Astrocyte of the spinal cord (primary cell): ENCODE measurements at regions not wholly inside any gene's neighbourhood (a gene's known extent, or its start where the extent isn't known, plus 50 kb on each side); places are given as distances from the start of the nearest gene placed in this dataset.

Source experiments
- DNase-seq: peaks from one replicate; pipeline ENCODE4 v3.0.0; 2011; ENCODE audit warnings: low read depth, low spot score
- H3K4me3 ChIP-seq: 2 replicates; pipeline ENCODE4 v1.5.1; 2011; ENCODE audit warnings: low read depth, mild to moderate bottlenecking, low read length, moderate library complexity
- in situ Hi-C: cut with HindIII; loops from 2 replicates; pipeline ENCODE4 v1.10.0; 2017; ENCODE audit warnings: low sequenced_read_pairs
- TF ChIP-seq, protein P1 (sequence below): IDR thresholded peaks from 2 replicates; pipeline ENCODE4 v1.5.1; 2012; ENCODE audit warnings: low read depth, mild to moderate bottlenecking, low read length, inconsistent platforms

DNA sequence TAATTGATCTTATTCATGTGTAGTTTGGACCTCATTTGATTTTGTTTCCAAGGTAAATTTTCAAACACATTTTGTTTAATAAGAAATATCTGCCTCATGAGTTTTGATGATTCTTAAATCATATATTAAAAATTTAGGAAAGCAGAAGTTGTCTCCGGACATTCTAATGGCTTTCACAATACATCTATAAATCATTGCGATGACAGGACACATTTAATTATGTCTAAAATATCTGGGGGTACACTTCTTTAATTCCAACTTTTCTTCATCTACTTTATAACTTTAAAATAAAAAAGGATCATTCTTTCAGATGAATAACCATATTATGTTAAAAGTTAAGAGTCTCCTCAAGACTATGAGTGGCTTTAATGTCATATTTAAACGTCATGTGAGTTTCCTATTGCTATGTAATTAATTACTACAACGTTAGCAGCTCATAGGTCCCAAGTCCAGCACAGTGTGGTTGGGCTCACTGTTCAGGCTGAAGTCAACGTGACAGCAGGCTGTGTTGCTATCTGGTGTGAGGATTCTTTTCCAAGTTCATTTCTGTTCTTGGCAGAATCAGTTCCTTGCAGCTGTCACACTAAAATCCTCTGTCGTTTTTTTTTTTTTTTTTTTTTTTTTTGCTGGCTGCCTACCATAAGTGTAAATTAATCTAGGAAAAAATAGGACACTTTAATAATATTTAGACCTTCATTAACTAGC, 893.5 kb downstream of the LTN1 start:
- no peak for DNase-seq
- in situ Hi-C loops, result no loop called here
- TF ChIP-seq, protein P1, sequence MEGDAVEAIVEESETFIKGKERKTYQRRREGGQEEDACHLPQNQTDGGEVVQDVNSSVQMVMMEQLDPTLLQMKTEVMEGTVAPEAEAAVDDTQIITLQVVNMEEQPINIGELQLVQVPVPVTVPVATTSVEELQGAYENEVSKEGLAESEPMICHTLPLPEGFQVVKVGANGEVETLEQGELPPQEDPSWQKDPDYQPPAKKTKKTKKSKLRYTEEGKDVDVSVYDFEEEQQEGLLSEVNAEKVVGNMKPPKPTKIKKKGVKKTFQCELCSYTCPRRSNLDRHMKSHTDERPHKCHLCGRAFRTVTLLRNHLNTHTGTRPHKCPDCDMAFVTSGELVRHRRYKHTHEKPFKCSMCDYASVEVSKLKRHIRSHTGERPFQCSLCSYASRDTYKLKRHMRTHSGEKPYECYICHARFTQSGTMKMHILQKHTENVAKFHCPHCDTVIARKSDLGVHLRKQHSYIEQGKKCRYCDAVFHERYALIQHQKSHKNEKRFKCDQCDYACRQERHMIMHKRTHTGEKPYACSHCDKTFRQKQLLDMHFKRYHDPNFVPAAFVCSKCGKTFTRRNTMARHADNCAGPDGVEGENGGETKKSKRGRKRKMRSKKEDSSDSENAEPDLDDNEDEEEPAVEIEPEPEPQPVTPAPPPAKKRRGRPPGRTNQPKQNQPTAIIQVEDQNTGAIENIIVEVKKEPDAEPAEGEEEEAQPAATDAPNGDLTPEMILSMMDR, result no peak
- no peak overlapping the region for H3K4me3 ChIP-seq

DNA sequence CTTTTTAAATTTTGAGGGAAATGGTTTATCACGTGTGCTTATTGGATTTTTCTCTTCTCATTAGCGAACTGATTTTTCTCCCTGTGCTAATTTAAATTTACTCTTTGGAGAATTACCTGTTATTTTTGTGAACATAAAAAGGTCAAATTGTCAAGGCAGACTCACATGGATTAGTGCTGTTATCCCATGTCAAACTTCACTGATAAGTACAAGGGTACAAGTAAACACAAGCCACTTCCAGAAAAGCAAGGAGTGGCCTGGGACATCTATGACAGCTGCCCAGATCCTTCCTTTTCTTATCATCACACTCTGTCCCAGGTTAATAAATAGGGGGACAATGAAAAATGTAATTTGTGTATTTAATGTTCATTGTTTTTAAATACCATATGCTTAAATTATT, 901.2 kb downstream of the LTN1 start:
- in situ Hi-C loops, result no loop called here
- DNase-seq, result no peak
- TF ChIP-seq, protein P1, result no peak
- H3K4me3 ChIP-seq, result no peak overlapping the region

DNA sequence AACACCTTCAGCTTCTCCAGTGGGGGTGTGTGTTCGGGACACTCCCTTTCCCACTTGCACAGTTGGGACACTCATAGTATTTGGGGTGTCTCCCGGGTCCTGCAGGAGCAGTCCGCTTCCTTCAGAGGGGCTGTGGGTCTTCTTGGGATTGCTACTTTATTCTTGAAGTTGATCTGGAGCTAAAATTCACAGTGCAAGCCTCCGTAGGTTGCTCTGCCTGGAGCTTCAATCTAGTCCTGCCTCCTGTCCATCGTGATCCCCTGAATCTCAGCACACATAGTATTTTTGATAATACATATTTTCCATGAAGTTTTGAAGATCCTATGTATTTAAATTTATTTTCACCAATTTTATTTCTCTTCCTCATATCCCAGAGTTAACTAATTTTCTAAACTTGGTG, 902.1 kb downstream of the LTN1 start:
- no peak overlapping the region for H3K4me3 ChIP-seq
- in situ Hi-C loops, result no loop called here
- TF ChIP-seq, protein P1, result no peak
- DNase-seq, result no peak

DNA sequence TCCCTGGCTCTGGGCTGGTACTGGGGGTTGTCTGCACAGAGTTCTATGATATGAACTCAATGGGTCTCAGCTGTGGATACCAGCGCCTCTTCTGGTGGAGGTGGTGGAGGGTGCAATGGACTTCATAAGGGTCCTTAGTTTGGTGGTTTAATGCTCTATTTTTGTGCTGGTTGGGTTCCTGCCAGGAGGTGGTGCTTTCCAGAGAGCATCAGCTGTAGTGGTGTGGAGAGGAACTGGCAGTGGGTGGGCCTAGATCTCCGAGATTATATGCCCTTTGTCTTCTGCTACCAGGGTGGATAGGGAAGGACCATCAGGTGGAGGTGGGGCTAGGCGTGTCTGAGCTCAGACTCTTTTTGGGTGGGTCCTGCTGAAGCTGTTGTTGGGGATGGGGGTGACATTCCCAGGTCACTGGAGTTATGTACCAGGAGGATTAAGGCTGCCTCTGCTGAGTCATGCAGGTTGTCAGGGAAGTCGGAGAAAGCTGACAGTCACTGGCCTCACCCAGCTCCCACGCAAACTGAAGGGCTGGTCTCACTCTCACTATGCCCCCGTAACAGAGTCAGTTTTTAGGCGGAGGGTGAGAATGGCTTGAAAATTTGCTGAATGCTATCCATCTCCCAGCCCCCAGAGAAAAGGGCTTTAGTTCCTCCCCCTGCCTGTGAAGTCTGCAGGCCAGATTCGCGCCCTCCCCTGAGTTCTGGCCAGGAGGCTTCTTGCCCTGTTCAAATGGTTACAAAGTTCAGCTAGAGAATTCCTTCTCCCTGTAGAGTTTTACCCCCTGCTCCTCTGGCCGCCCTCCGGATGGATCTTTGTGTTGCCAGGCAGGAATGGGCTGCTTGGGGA, 902.9 kb downstream of the LTN1 start:
- no peak overlapping the region for H3K4me3 ChIP-seq
- no peak for DNase-seq
- TF ChIP-seq, protein P1, result no peak
- in situ Hi-C loops, result no loop called here

DNA sequence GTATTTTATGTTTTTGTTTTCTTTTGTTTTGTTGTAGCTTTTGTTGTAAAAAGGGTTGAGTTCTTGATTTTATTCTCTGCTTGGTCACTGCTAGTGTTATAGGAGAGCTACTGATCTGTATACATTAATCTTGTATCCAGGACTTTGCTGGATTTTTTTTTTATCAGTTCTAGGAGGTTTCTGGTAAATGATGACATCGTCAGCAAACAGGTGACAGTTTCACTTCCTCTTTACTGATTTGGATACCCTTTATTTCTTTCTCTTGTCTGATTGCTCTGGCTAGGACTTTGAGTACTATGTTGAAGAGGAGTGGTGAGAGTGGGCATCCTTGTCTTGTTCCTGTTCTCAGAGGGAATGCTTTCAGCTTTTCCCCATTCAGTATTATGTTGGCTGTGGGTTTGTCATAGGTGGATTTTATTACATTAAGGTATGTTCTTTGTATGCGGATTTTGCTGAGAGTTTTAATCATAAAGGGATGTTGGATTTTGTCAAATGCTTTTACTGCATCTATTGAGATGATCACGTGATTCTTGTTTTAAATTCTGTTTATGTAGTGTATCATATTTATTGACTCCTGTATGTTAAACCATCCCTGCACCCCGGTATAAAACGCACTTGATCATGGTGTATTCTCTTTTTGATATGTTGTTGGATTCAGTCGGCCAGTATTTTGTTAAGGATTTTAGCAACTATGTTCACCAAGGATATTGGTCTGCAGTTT, 905.7 kb downstream of the LTN1 start:
- TF ChIP-seq, protein P1, result no peak
- H3K4me3 ChIP-seq, result no peak overlapping the region
- DNase-seq, result no peak
- in situ Hi-C loops, result no loop called here

DNA sequence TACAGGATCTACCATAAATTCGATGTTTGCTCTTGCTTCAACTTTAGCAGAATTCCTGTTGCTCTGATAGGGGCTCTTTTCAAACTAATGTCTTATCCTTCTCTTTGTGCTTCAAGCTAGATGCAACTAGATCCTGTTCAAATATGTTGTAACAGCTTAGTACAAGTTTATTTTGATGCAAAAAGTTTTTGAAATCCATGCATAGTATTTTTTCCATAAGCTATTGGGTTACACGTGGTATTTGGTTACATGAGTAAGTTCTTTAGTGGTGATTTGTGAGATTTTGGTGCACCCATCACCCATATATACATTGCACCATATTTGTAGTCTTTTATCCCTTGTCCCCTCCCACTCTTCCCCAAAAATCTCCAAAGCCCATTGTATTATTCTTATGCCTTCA, 907.7 kb downstream of the LTN1 start:
- no peak overlapping the region for H3K4me3 ChIP-seq
- DNase-seq, result no peak
- TF ChIP-seq, protein P1, result no peak
- in situ Hi-C loops, result no loop called here
